Lower lobe of right lung (tissue), 2 donors: ENCODE measurements at regions not wholly inside any gene's neighbourhood (a gene's known extent, or its start where the extent isn't known, plus 50 kb on each side); places are given as distances from the start of the nearest gene placed in this dataset.

Experiments used
- ATAC-seq, 2 donors: fragments of 200-7000 bp; cut with Tn5 transposase; one replicate each; pipeline ENCODE4 v1.9.1; 2020 to 2022; ENCODE audit warnings: mild to moderate bottlenecking in 2 of 2, moderate library complexity in 2 of 2
- DNase-seq: peaks from one replicate; pipeline ENCODE4 v3.0.0-alpha.2; 2020
- H3K27ac ChIP-seq: fragments of 200-600 bp; one replicate; pipeline ENCODE4 v1.8.0; 2022
- H3K27me3 ChIP-seq: fragments of 200-600 bp; one replicate; pipeline ENCODE4 v1.8.0; 2022; ENCODE audit warnings: low read depth
- H3K36me3 ChIP-seq: fragments of 200-600 bp; one replicate; pipeline ENCODE4 v1.8.0; 2022; ENCODE audit warnings: mild to moderate bottlenecking
- H3K4me1 ChIP-seq: fragments of 200-600 bp; one replicate; pipeline ENCODE4 v1.8.0; 2022
- H3K4me3 ChIP-seq: fragments of 200-600 bp; one replicate; pipeline ENCODE4 v1.8.0; 2022; ENCODE audit warnings: mild to moderate bottlenecking
- H3K9me3 ChIP-seq: fragments of 200-600 bp; one replicate; pipeline ENCODE4 v1.8.0; 2022
- intact Hi-C: fragments of 100-400 bp; cut with DNase I; formaldehyde crosslinking; loops from one replicate; pipeline ENCODE4 v1.11.0; 2022
- TF ChIP-seq, protein P1 (sequence below): fragments of 200-600 bp; IDR thresholded peaks from one replicate; pipeline ENCODE4 v1.8.0; 2022; ENCODE audit warnings: antibody characterized with exemption, mild to moderate bottlenecking
- donor health status: DM: no; HTN: yes; CAD: no; lungs with severe emphysema.

DNA sequence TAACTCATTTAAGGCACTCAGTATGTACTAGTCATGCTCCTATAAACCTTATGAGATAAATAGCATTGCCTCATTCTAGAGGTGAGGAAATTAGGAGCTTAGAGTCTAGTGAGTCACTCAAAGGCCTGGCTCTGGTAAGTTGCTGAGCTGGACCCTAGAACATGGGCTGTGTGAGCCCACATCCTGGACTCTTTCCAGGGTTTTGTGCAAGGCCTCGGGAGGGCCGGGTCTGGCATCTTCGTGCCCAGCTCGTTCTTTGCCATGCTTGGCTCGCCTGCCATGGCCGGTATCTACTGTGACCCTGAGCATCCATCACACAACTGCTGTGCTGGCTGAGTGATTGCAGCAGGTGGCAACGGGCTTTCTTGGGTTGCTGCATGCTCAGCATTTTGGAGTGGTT, 168.0 kb downstream of the LPIN1 start:
- Histone ChIP-seq H3K27ac (no peak overlapping the region), H3K4me1 (no peaks in the 10 kb centered on the region), H3K4me3 (no peak overlapping the region), H3K36me3 (no peaks in the 10 kb centered on the region), H3K9me3 (no peaks in the 10 kb centered on the region), H3K27me3 (no peaks in the 10 kb centered on the region)
- no peak for ATAC-seq
- DNase-seq: no peak
- intact Hi-C loops: no loop called here
- TF ChIP-seq, protein P1, sequence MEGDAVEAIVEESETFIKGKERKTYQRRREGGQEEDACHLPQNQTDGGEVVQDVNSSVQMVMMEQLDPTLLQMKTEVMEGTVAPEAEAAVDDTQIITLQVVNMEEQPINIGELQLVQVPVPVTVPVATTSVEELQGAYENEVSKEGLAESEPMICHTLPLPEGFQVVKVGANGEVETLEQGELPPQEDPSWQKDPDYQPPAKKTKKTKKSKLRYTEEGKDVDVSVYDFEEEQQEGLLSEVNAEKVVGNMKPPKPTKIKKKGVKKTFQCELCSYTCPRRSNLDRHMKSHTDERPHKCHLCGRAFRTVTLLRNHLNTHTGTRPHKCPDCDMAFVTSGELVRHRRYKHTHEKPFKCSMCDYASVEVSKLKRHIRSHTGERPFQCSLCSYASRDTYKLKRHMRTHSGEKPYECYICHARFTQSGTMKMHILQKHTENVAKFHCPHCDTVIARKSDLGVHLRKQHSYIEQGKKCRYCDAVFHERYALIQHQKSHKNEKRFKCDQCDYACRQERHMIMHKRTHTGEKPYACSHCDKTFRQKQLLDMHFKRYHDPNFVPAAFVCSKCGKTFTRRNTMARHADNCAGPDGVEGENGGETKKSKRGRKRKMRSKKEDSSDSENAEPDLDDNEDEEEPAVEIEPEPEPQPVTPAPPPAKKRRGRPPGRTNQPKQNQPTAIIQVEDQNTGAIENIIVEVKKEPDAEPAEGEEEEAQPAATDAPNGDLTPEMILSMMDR: no peak

DNA sequence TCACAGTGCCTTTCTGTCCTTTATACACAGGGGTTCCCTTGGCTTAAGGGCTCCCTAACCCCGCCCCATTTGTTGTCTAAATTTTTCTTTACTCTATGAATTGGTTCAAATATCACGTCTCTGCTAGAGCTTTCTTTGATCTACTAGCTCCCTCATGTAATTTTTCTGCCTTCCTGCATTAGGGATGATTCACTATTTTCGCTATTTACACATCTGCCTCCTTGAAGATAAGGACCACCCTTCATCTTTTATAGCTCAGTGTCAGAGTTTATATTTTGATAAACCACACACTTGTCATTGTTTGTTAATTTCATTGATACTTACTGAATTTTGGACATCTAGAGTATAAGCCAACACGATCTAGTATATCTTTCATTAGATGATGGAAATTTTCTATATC, 169.2 kb downstream of the LPIN1 start:
- no peak for DNase-seq
- Histone ChIP-seq H3K36me3 (no peaks in the 10 kb centered on the region), H3K27ac (no peak overlapping the region), H3K4me3 (no peak overlapping the region), H3K9me3 (no peaks in the 10 kb centered on the region), H3K4me1 (no peaks in the 10 kb centered on the region), H3K27me3 (no peaks in the 10 kb centered on the region)
- TF ChIP-seq, protein P1: no peak
- intact Hi-C loops: no loop called here
- ATAC-seq: no peak

DNA sequence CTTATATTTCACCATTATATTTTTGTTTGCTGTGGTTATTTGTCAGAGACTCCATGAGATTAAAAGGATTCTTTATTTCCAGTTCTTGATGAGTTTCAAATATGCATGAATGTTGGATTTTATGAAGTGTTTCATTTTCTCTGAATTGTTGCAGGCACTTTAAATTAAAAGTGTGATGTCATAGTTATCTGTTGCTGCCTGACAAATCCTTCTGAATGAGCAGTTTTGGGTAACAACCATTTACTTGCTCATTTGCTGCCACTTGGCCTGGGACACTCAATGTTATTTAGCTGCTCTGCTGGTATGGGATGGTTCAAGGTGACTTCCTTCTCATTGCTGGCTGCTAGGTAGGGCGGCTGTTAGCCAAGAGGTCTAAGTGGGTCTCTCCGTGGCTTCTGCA, 173.5 kb downstream of the LPIN1 start:
- Histone ChIP-seq H3K4me1 (no peaks in the 10 kb centered on the region), H3K27me3 (no peaks in the 10 kb centered on the region), H3K36me3 (no peaks in the 10 kb centered on the region), H3K4me3 (no peak overlapping the region), H3K9me3 (no peaks in the 10 kb centered on the region), H3K27ac (no peak overlapping the region)
- no peak for DNase-seq
- TF ChIP-seq, protein P1: no peak
- intact Hi-C loops: no loop called here
- ATAC-seq: no peak

DNA sequence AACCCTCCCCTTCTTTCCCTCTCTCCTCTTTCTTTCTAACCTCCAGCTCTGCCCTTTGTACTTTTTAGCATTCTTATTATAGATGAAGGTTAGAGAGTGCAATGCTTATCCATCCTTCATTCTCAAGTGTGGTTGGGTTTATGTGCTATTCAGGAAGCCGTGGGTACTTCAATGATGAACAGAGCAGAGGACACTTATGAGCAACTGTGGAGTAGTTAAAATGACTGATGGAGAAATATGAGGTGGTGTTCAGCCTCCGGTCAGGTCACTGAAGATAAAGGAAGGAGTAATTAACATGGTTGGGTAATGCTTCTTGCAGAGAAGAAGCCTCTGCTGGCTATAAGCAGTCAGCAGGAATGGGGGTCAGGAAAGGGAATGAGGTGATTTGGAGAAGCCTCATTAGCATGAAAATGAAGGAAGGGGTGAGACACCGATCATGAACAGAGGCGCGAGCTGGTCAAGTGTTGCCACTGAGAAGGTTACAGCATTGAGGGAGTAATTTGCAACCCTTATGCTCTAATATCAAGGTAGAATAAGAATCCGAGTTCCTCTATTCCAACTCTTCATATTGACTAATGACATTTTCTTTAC, 174.7 kb downstream of the LPIN1 start:
- DNase-seq (no peak), ATAC-seq (no peak)
- Histone ChIP-seq H3K4me1 (no peaks in the 10 kb centered on the region), H3K27me3 (no peaks in the 10 kb centered on the region), H3K9me3 (no peaks in the 10 kb centered on the region), H3K4me3 (no peak overlapping the region), H3K27ac (no peak overlapping the region), H3K36me3 (no peaks in the 10 kb centered on the region)
- intact Hi-C loops: no loop called here
- TF ChIP-seq, protein P1: no peak

DNA sequence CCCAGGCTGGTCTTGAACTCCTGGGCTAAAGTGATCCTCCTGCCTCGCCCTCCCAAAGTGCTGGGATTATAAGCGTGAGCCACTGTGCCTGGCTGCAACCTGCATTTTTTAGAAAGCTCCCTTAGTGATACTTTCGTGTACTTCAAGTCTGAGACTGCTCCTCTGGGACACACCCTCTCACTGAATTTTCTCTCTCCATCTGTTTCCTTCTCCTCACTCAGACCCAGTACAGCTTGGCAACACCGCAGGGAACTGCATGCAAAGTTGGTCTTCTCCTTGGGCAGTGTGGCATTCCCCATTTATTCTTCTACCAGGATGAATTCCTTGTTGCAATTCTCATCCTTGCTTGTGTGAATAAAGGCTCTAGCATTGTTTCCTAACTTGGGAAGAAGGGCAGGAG, 175.9 kb downstream of the LPIN1 start:
- no peak for ATAC-seq
- DNase-seq: no peak
- intact Hi-C loops: no loop called here

More for the DNA sequence above, 175.9 kb downstream of the LPIN1 start:
- no peak overlapping the region for H3K4me3 ChIP-seq
- no peak overlapping the region for H3K27ac ChIP-seq
- H3K9me3 ChIP-seq: no peaks in the 10 kb centered on the region
- no peaks in the 10 kb centered on the region for H3K27me3 ChIP-seq
- TF ChIP-seq, protein P1: no peak
- no peaks in the 10 kb centered on the region for H3K36me3 ChIP-seq
- no peaks in the 10 kb centered on the region for H3K4me1 ChIP-seq
